Fibroblast of lung (primary cell): ENCODE measurements at regions not wholly inside any gene's neighbourhood (a gene's known extent, or its start where the extent isn't known, plus 50 kb on each side); places are given as distances from the start of the nearest gene placed in this dataset.
A peak's percentile ranks its signal among the peaks of the same experiment; 100 is the strongest.

ENCODE experiments used
- DNase-seq, 2 donors: peaks; one replicate each; pipeline versions ENCODE4 v3.0.0 to v3.0.0-alpha.2; 2010; ENCODE audit warnings: low read depth in 2 of 2
- H2AFZ ChIP-seq: 2 replicates; pipeline ENCODE4 v1.5.1; 2012; ENCODE audit warnings: low read length, control low read depth, inconsistent platforms
- H3K27ac ChIP-seq: 2 replicates; pipeline ENCODE4 v1.5.1; 2011; ENCODE audit warnings: low read length, control low read depth; ENCODE audit not compliant: insufficient read depth
- H3K27me3 ChIP-seq: 2 replicates; pipeline ENCODE4 v1.5.1; 2011; ENCODE audit warnings: mild to moderate bottlenecking, low read length; ENCODE audit not compliant: control insufficient read depth, insufficient read depth
- H3K36me3 ChIP-seq: 2 replicates; pipeline ENCODE4 v1.5.1; 2011; ENCODE audit warnings: low read length; ENCODE audit not compliant: control insufficient read depth, insufficient read depth
- H3K4me1 ChIP-seq: 2 replicates; pipeline ENCODE4 v1.5.1; 2011; ENCODE audit warnings: low read length; ENCODE audit not compliant: control insufficient read depth, insufficient read depth; ENCODE audit errors: extremely low read depth
- H3K4me2 ChIP-seq: 2 replicates; pipeline ENCODE4 v1.5.1; 2011; ENCODE audit warnings: low read length, control low read depth; ENCODE audit not compliant: insufficient read depth; ENCODE audit errors: extremely low read depth
- H3K4me3 ChIP-seq, 4 experiments: fragments of 200-600 bp in 1 of 4; sonication (generic) in 1 of 4; replicated peaks in 1 of 4; 2 replicates each; pipeline ENCODE4 v1.5.1; 2011 to 2016; ENCODE audit warnings: low read length in 4 of 4, low read depth in 3 of 4, mild to moderate bottlenecking in 3 of 4, control low read depth in 2 of 4, inconsistent platforms in 1 of 4, mixed read lengths in 1 of 4; ENCODE audit not compliant: insufficient read depth in 1 of 4; ENCODE audit errors: control extremely low read depth in 1 of 4
- H3K79me2 ChIP-seq: 2 replicates; pipeline ENCODE4 v1.5.1; 2012; ENCODE audit warnings: mild to moderate bottlenecking, low read length, inconsistent platforms; ENCODE audit not compliant: control insufficient read depth, insufficient read depth
- H3K9ac ChIP-seq: 2 replicates; pipeline ENCODE4 v1.5.1; 2011; ENCODE audit warnings: mild to moderate bottlenecking, low read length, control low read depth; ENCODE audit not compliant: insufficient read depth
- H3K9me3 ChIP-seq: 2 replicates; pipeline ENCODE4 v1.5.1; 2012; ENCODE audit warnings: low read depth, low read length; ENCODE audit not compliant: control insufficient read depth, insufficient read depth
- H4K20me1 ChIP-seq: 2 replicates; pipeline ENCODE4 v1.5.1; 2011; ENCODE audit warnings: low read length; ENCODE audit not compliant: control insufficient read depth, insufficient read depth; ENCODE audit errors: extremely low read depth
- EZH2 ChIP-seq: IDR thresholded peaks from 2 replicates; pipeline ENCODE4 v1.5.1; 2012; ENCODE audit warnings: low read length, control low read depth, mild to moderate bottlenecking; ENCODE audit errors: missing control alignments
- TF ChIP-seq, protein P1 (sequence below), 2 donors: IDR thresholded peaks in 1 of 2; conservative IDR thresholded peaks in 1 of 2; 1 replicate in 1 of 2; 2 replicates in 1 of 2; pipeline ENCODE4 v1.5.1; 2011 to 2012; ENCODE audit warnings: low read length in 2 of 2, control low read depth in 1 of 2, inconsistent platforms in 1 of 2, low read depth in 1 of 2, mild to moderate bottlenecking in 1 of 2

DNA sequence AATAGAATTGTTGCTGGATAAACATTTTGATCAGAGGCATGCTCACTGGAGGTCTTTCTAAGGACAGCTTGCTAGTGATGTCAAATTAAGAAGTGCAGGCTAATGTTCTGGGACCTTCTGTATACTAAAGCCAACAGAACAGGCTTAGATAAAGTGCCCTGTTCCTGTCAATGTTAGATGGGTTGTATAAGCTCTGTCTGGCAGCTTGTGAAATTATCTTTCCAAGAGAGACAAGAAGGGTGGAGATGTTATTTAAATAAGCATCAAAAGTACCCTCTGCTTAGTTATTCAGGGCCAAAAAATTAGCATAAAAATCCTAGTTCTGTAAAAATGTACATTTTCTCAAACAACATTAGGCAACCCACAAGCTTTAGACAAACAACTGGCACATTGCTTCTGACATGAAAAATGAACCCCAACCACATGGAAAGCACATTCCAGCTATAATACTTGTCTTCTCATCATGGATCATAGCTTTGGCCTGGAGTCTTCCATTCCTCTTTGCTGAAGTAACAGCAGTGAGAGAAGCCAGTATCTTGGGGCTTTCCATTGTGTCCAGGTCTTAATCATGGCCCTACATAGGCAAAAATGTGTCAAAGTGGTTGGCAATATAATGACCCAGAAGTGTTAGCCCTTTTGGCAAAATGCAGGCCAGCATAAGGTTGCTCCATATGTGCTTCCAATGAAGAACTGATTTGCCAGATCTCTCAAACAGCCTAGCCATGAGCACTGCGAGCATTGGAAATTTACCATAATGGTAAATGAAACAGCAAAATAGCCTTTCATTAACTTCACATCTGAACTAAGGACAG, 478.1 kb upstream of the ZNF804A start:
- H3K9me3 ChIP-seq, result no peaks in the 10 kb centered on the region
- no peak overlapping the region for H3K4me2 ChIP-seq
- no peak overlapping the region for H3K4me3 ChIP-seq
- no peaks in the 10 kb centered on the region for H3K4me1 ChIP-seq
- no peaks in the 10 kb centered on the region for H3K36me3 ChIP-seq
- no peaks in the 10 kb centered on the region for H4K20me1 ChIP-seq
- no peak overlapping the region for H2AFZ ChIP-seq
- no peaks in the 10 kb centered on the region for H3K27me3 ChIP-seq
- H3K79me2 ChIP-seq, result no peaks in the 10 kb centered on the region
- H3K27ac ChIP-seq, result no peak overlapping the region
- no peak overlapping the region for H3K9ac ChIP-seq
- DNase-seq, result peak in 1 of 2 donors; percentile 32
- TF ChIP-seq EZH2, result no peak
- TF ChIP-seq, protein P1, sequence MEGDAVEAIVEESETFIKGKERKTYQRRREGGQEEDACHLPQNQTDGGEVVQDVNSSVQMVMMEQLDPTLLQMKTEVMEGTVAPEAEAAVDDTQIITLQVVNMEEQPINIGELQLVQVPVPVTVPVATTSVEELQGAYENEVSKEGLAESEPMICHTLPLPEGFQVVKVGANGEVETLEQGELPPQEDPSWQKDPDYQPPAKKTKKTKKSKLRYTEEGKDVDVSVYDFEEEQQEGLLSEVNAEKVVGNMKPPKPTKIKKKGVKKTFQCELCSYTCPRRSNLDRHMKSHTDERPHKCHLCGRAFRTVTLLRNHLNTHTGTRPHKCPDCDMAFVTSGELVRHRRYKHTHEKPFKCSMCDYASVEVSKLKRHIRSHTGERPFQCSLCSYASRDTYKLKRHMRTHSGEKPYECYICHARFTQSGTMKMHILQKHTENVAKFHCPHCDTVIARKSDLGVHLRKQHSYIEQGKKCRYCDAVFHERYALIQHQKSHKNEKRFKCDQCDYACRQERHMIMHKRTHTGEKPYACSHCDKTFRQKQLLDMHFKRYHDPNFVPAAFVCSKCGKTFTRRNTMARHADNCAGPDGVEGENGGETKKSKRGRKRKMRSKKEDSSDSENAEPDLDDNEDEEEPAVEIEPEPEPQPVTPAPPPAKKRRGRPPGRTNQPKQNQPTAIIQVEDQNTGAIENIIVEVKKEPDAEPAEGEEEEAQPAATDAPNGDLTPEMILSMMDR (conservative IDR thresholded peaks at IDR 0.05 in 1 of 2, IDR thresholded peaks at IDR 0.05 in 1 of 2; ENCODE audit: low read depth in 1 of 2, low read length in 2 of 2), result no peak

DNA sequence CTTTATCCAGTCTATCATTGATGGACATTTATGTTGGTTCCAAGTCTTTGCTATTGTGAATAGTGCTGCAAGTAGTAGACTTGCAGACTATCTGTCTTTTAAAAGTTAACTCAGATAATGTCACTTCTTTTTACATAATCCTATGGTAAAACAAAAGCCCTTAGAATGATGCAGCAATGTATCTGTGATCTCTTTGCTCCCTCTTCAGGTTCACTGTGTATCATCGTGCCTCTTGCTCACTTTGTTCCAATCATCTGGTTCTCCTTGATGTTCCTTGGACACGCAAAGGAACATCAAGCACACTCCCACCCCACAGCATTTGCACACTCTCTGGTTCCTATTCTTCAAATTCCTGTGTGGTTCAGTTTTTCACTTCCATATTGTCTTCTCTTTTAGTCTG, 472.5 kb upstream of the ZNF804A start:
- H2AFZ ChIP-seq, result no peak overlapping the region
- TF ChIP-seq, protein P1 (conservative IDR thresholded peaks at IDR 0.05 in 1 of 2, IDR thresholded peaks at IDR 0.05 in 1 of 2; ENCODE audit: low read depth in 1 of 2, low read length in 2 of 2), result no peak
- TF ChIP-seq EZH2, result no peak
- H3K27ac ChIP-seq, result no peak overlapping the region

DNA sequence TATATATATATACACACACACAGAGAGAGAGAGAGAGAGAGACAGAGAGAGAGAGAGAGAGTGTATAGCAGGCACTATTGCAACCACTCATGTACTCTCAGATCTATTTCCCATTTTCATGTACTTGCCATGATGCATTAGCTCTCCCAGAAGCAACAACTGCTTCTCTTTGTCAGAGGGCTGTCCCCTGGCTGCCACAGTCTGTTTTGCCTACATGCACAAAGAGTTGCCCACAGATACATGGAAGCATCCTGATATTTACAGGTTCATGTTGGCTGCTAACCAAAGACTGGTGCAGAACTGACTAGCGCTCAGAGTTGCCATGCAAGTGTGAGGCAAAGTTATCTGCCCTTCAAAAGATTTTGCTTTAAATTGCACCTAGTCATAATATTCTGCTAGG, 469.3 kb upstream of the ZNF804A start:
- H2AFZ ChIP-seq, result no peak overlapping the region

More for the DNA sequence above, 472.5 kb upstream of the ZNF804A start:
- Histone ChIP-seq H3K79me2 (no peaks in the 10 kb centered on the region), H4K20me1 (no peaks in the 10 kb centered on the region), H3K9ac (no peak overlapping the region), H3K36me3 (no peaks in the 10 kb centered on the region), H3K4me1 (no peaks in the 10 kb centered on the region), H3K9me3 (no peaks in the 10 kb centered on the region), H3K4me3 (no peak overlapping the region), H3K27me3 (no peaks in the 10 kb centered on the region), H3K4me2 (no peak overlapping the region)
- DNase-seq, result no peak

More for the DNA sequence above, 469.3 kb upstream of the ZNF804A start:
- no peaks in the 10 kb centered on the region for H3K36me3 ChIP-seq
- H3K79me2 ChIP-seq, result no peaks in the 10 kb centered on the region
- TF ChIP-seq, protein P1 (conservative IDR thresholded peaks at IDR 0.05 in 1 of 2, IDR thresholded peaks at IDR 0.05 in 1 of 2; ENCODE audit: low read depth in 1 of 2, low read length in 2 of 2), result no peak
- TF ChIP-seq EZH2, result no peak
- no peaks in the 10 kb centered on the region for H3K9me3 ChIP-seq
- H3K4me1 ChIP-seq, result no peaks in the 10 kb centered on the region
- no peaks in the 10 kb centered on the region for H3K27me3 ChIP-seq
- H3K27ac ChIP-seq, result no peak overlapping the region
- H3K4me3 ChIP-seq, result no peak overlapping the region
- no peak overlapping the region for H3K4me2 ChIP-seq
- no peak overlapping the region for H3K9ac ChIP-seq
- no peaks in the 10 kb centered on the region for H4K20me1 ChIP-seq
- DNase-seq, result no peak
